Type B pancreatic cell (in vitro differentiated cells): ENCODE measurements at regions not wholly inside any gene's neighbourhood (a gene's known extent, or its start where the extent isn't known, plus 50 kb on each side); places are given as distances from the start of the nearest gene placed in this dataset.
"Not testable (repeated sequence)": the region's sequence is repeated elsewhere in the genome, so short reads cannot be mapped to it uniquely, and the experiment has no call there.

ENCODE experiments used
- DNase-seq: peaks from one replicate; pipeline ENCODE4 v3.0.0; 2021; ENCODE audit warnings: mixed read lengths; ENCODE audit not compliant: unreplicated experiment; ENCODE audit errors: extremely low spot score
- H3K27ac Mint-ChIP-seq: 2 replicates; pipeline ENCODE4 v1.8.0; 2021; ENCODE audit warnings: mild to moderate bottlenecking, mixed read lengths
- H3K27me3 Mint-ChIP-seq: 2 replicates; pipeline ENCODE4 v1.8.0; 2021; ENCODE audit warnings: mixed read lengths
- H3K36me3 Mint-ChIP-seq: 2 replicates; pipeline ENCODE4 v1.8.0; 2021; ENCODE audit warnings: mixed read lengths
- H3K4me1 Mint-ChIP-seq: one replicate; pipeline ENCODE4 v1.8.0; 2021; ENCODE audit warnings: mixed read lengths; ENCODE audit not compliant: unreplicated experiment
- H3K4me3 Mint-ChIP-seq: 2 replicates; pipeline ENCODE4 v1.8.0; 2021; ENCODE audit warnings: mild to moderate bottlenecking, mixed read lengths
- H3K9me3 Mint-ChIP-seq: 2 replicates; pipeline ENCODE4 v1.8.0; 2021; ENCODE audit warnings: mixed read lengths
- CTCF ChIP-seq: fragments of 200-600 bp; sonication (generic); conservative IDR thresholded peaks from 2 replicates; pipeline ENCODE4 v1.5.0; 2021; ENCODE audit warnings: antibody characterized with exemption, mild to moderate bottlenecking

GRCh38 chr13:50747737-50748350 is 95.6 kb downstream of the DLEU7 start:
- H3K36me3 Mint-ChIP-seq, result no peaks in the 10 kb centered on the region
- no peak for DNase-seq
- H3K4me3 Mint-ChIP-seq, result no peak overlapping the region
- no peaks in the 10 kb centered on the region for H3K27me3 Mint-ChIP-seq
- H3K27ac Mint-ChIP-seq, result no peak overlapping the region
- H3K9me3 Mint-ChIP-seq, result peaks cover 5% of the 10 kb centered on the region
- H3K4me1 Mint-ChIP-seq, result no peaks in the 10 kb centered on the region
- TF ChIP-seq CTCF, result no peak

- H3K27ac Mint-ChIP-seq, H3K27me3 Mint-ChIP-seq, H3K4me1 Mint-ChIP-seq, DNase-seq, H3K4me3 Mint-ChIP-seq, H3K36me3 Mint-ChIP-seq: not testable (repeated sequence)
- peaks cover 14% of the 10 kb centered on the region for H3K9me3 Mint-ChIP-seq
These were observed 90.3 kb downstream of the DLEU7 start for GRCh38 chr13:50753221-50753620.

GRCh38 chr13:50755862-50756685 is 87.4 kb downstream of the DLEU7 start:
- Mint-ChIP-seq H3K36me3 (peaks cover 11% of the 10 kb centered on the region), H3K9me3 (peaks cover 11% of the 10 kb centered on the region)
- not testable (repeated sequence) for H3K4me1 Mint-ChIP-seq, H3K27me3 Mint-ChIP-seq, DNase-seq, H3K4me3 Mint-ChIP-seq, H3K27ac Mint-ChIP-seq

GRCh38 chr13:50757008-50757407 is 86.5 kb downstream of the DLEU7 start:
- Mint-ChIP-seq H3K27ac (peak overlapping the region; percentile 12), H3K36me3 (peaks cover 13% of the 10 kb centered on the region), H3K27me3 (no peaks in the 10 kb centered on the region), H3K4me3 (no peak overlapping the region), H3K9me3 (peaks cover 13% of the 10 kb centered on the region), H3K4me1 (no peaks in the 10 kb centered on the region)
- TF ChIP-seq CTCF, result no peak
- DNase-seq, result no peak

GRCh38 chr13:50758796-50759195 is 84.7 kb downstream of the DLEU7 start:
- Mint-ChIP-seq H3K36me3 (peaks cover 13% of the 10 kb centered on the region), H3K27ac (no peak overlapping the region), H3K4me3 (no peak overlapping the region), H3K27me3 (no peaks in the 10 kb centered on the region), H3K9me3 (peaks cover 13% of the 10 kb centered on the region), H3K4me1 (no peaks in the 10 kb centered on the region)
- no peak for DNase-seq
- TF ChIP-seq CTCF, result no peak

- no peak for TF ChIP-seq CTCF
- no peak for DNase-seq
- H3K36me3 Mint-ChIP-seq, result peaks cover 4% of the 10 kb centered on the region
- no peaks in the 10 kb centered on the region for H3K4me1 Mint-ChIP-seq
- H3K27me3 Mint-ChIP-seq, result peaks cover 4% of the 10 kb centered on the region
- no peak overlapping the region for H3K27ac Mint-ChIP-seq
- peaks cover 8% of the 10 kb centered on the region for H3K9me3 Mint-ChIP-seq
- H3K4me3 Mint-ChIP-seq, result no peak overlapping the region
These were observed 82.7 kb downstream of the DLEU7 start for GRCh38 chr13:50760751-50761150.
